ENCODE measurements at regions not wholly inside any gene's neighbourhood (a gene's known extent, or its start where the extent isn't known, plus 50 kb on each side); places are given as distances from the start of the nearest gene placed in this dataset.

- no peak for DNase-seq
Observed at GRCh38 chr6:23266536-23266935, 697.2 kb downstream of the HDGFL1 start.

GRCh38 chr6:23267651-23268050, 698.3 kb downstream of the HDGFL1 start:
- no peak for DNase-seq

- DNase-seq, result no peak
Observed at GRCh38 chr6:23268348-23268747, 699.0 kb downstream of the HDGFL1 start.

GRCh38 chr6:23269436-23269835, 700.1 kb downstream of the HDGFL1 start:
- no peak for DNase-seq

- no peak for DNase-seq
Observed at GRCh38 chr6:23272536-23272935, 703.2 kb downstream of the HDGFL1 start.

- DNase-seq, result no peak
Observed at GRCh38 chr6:23277521-23278179, 708.3 kb downstream of the HDGFL1 start.

GRCh38 chr6:23278180-23278532, 708.8 kb downstream of the HDGFL1 start:
- DNase-seq, result no peak

- no peak for DNase-seq
Observed at GRCh38 chr6:23280437-23280836, 711.1 kb downstream of the HDGFL1 start.

GRCh38 chr6:23282252-23283021, 713.1 kb downstream of the HDGFL1 start:
- DNase-seq, result no peak

GRCh38 chr6:23293653-23294052, 724.3 kb downstream of the HDGFL1 start:
- no peak for DNase-seq

GRCh38 chr6:23301556-23301955, 732.2 kb downstream of the HDGFL1 start:
- DNase-seq, result no peak

- no peak for DNase-seq
Observed at GRCh38 chr6:23302514-23302913, 733.1 kb downstream of the HDGFL1 start.

GRCh38 chr6:23305325-23305943, 736.1 kb downstream of the HDGFL1 start:
- no peak for DNase-seq

- DNase-seq, result no peak
Observed at GRCh38 chr6:23306251-23306950, 737.0 kb downstream of the HDGFL1 start.

- DNase-seq, result no peak
Observed at GRCh38 chr6:23307516-23307915, 738.1 kb downstream of the HDGFL1 start.

GRCh38 chr6:23308166-23308565, 738.8 kb downstream of the HDGFL1 start:
- no peak for DNase-seq

GRCh38 chr6:23311211-23311610, 741.8 kb downstream of the HDGFL1 start:
- DNase-seq, result no peak

GRCh38 chr6:23316131-23316530, 746.8 kb downstream of the HDGFL1 start:
- no peak for DNase-seq

GRCh38 chr6:23316931-23317330, 747.6 kb downstream of the HDGFL1 start:
- no peak for DNase-seq

- DNase-seq, result no peak
Observed at GRCh38 chr6:23319582-23319981, 750.2 kb downstream of the HDGFL1 start.

- no peak for DNase-seq
Observed at GRCh38 chr6:23320471-23321015, 751.2 kb downstream of the HDGFL1 start.

- DNase-seq, result no peak
Observed at GRCh38 chr6:23323897-23324296, 754.5 kb downstream of the HDGFL1 start.

- DNase-seq, result no peak
Observed at GRCh38 chr6:23325065-23325464, 755.7 kb downstream of the HDGFL1 start.
